ENCODE measurements at regions not wholly inside any gene's neighbourhood (a gene's known extent, or its start where the extent isn't known, plus 50 kb on each side); places are given as distances from the start of the nearest gene placed in this dataset.

DNA sequence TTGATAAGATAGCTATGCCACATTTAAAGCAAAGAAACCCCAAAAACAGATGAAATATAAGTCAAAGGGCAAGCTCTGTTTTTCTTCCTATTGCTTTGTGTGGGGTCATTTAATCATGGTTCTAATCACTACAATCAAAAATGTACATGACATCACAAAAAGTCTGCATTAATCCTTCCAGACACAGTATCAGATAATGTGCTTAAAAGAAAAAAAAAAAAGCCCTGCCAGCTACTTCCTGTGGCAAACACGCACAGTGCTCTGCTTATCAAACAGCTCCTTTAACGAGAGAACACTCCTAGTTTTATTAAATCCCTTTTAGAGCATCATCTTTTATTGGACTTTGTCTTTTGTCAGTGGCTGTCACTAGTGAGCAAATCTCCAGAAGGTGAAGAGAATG lies 1005.8 kb downstream of the GATA3 start:
- H3K4me2 ChIP-seq (ENCODE audit: low read depth, low read length) = no peak overlapping the region
- H3K23ac ChIP-seq (ENCODE audit: low read depth, low read length) = no peak overlapping the region
- no peaks in the 10 kb centered on the region for H3K36me3 ChIP-seq (ENCODE audit: control insufficient read depth, insufficient read depth, low read length)
- H3K79me1 ChIP-seq (ENCODE audit: low read depth in 1 of 2, low read length in 2 of 2) = no peaks in the 10 kb centered on the region
- intact Hi-C loops (cut with micrococcal nuclease) (no loop called here), in situ Hi-C loops (cut with MboI; ENCODE audit: low sequenced_read_pairs) (no loop called here), dilution Hi-C loops (cut with HindIII; ENCODE audit: low sequenced_read_pairs, unreplicated experiment) (no loop called here)
- no peak for ATAC-seq (ENCODE audit: low read depth)
- H4K8ac ChIP-seq (ENCODE audit: low read depth in 2 of 2, low read length in 2 of 2) = no peak overlapping the region
- H4K20me1 ChIP-seq (ENCODE audit: insufficient read depth, low read length) = no peaks in the 10 kb centered on the region
- H2BK5ac ChIP-seq (ENCODE audit: low read depth, low read length, poor library complexity, severe bottlenecking) = no peak overlapping the region
- no peak overlapping the region for H4K5ac ChIP-seq (ENCODE audit: low read depth, low read length)
- no peak overlapping the region for H3K18ac ChIP-seq (ENCODE audit: low read depth, low read length)
- no peak overlapping the region for H3K27ac ChIP-seq (ENCODE audit: insufficient read depth, low read length)
- BruUV-seq (replicated peaks) = no TSS peak
- no peak overlapping the region for H4K91ac ChIP-seq (ENCODE audit: insufficient read depth, low read depth, low read length)
- H2BK20ac ChIP-seq (ENCODE audit: low read depth, low read length) = no peak overlapping the region
- H2AK9ac ChIP-seq (replicated peaks; ENCODE audit: low read depth, low read length, poor library complexity) = no peak overlapping the region
- no peak overlapping the region for H2AK5ac ChIP-seq (ENCODE audit: low read depth, low read length)
- POLR2A ChIA-PET (ENCODE audit: unreplicated experiment) = no interaction called here
- H3K14ac ChIP-seq (replicated peaks; ENCODE audit: low read depth, low read length) = no peak overlapping the region
- DNase-seq = no peak
- H2AFZ ChIP-seq (replicated peaks; ENCODE audit: low read length, poor library complexity) = no peak overlapping the region
- CTCF ChIA-PET = interaction anchor here (0.6 kb wide), 1 partner anchor 432 kb away, joined by 3 read pairs; no protein-coding TSS in a partner anchor
- WGBS, 2 experiments (ENCODE audit: extremely low coverage in 2 of 2, insufficient read length in 1 of 2) = no CpG with 5 or more reads among the region's 2 CpGs
- no peaks in the 10 kb centered on the region for H3K9me1 ChIP-seq (ENCODE audit: insufficient read depth, low read length)
- no peaks in the 10 kb centered on the region for H3K27me3 ChIP-seq (ENCODE audit: control insufficient read depth, insufficient read depth, low read length)
- no peak overlapping the region for H3K9ac ChIP-seq (ENCODE audit: low read depth, low read length)
- H3K4ac ChIP-seq (ENCODE audit: low read depth, low read length) = no peak overlapping the region
- TF ChIP-seq CHD1 (IDR thresholded peaks at IDR 0.05; ENCODE audit: low read depth, low read length) = no peak
- no peak for TF ChIP-seq CEBPB (IDR thresholded peaks at IDR 0.05; ENCODE audit: low read depth, low read length)
- TF ChIP-seq SMC3 (IDR thresholded peaks at IDR 0.05; ENCODE audit: low read depth, low read length) = no peak
- TF ChIP-seq MAZ (IDR thresholded peaks at IDR 0.05; ENCODE audit: borderline replicate concordance, low read depth, low read length) = no peak
- no peak for TF ChIP-seq RFX5 (IDR thresholded peaks at IDR 0.05; ENCODE audit: low read depth, low read length)
- no peak for TF ChIP-seq FOS (IDR thresholded peaks at IDR 0.05; ENCODE audit: low read depth, low read length)
- TF ChIP-seq MAFK (IDR thresholded peaks at IDR 0.05; ENCODE audit: low read depth, low read length) = no peak
- TF ChIP-seq, protein P1, sequence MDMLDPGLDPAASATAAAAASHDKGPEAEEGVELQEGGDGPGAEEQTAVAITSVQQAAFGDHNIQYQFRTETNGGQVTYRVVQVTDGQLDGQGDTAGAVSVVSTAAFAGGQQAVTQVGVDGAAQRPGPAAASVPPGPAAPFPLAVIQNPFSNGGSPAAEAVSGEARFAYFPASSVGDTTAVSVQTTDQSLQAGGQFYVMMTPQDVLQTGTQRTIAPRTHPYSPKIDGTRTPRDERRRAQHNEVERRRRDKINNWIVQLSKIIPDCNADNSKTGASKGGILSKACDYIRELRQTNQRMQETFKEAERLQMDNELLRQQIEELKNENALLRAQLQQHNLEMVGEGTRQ (IDR thresholded peaks at IDR 0.05; ENCODE audit: low read depth, low read length) = no peak
- no peak for TF ChIP-seq BHLHE40 (IDR thresholded peaks at IDR 0.05; ENCODE audit: low read depth, low read length)
- TF ChIP-seq, protein P2, sequence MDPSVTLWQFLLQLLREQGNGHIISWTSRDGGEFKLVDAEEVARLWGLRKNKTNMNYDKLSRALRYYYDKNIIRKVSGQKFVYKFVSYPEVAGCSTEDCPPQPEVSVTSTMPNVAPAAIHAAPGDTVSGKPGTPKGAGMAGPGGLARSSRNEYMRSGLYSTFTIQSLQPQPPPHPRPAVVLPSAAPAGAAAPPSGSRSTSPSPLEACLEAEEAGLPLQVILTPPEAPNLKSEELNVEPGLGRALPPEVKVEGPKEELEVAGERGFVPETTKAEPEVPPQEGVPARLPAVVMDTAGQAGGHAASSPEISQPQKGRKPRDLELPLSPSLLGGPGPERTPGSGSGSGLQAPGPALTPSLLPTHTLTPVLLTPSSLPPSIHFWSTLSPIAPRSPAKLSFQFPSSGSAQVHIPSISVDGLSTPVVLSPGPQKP (IDR thresholded peaks at IDR 0.05; ENCODE audit: borderline replicate concordance, low read depth, low read length) = no peak
- TF ChIP-seq, protein P3, sequence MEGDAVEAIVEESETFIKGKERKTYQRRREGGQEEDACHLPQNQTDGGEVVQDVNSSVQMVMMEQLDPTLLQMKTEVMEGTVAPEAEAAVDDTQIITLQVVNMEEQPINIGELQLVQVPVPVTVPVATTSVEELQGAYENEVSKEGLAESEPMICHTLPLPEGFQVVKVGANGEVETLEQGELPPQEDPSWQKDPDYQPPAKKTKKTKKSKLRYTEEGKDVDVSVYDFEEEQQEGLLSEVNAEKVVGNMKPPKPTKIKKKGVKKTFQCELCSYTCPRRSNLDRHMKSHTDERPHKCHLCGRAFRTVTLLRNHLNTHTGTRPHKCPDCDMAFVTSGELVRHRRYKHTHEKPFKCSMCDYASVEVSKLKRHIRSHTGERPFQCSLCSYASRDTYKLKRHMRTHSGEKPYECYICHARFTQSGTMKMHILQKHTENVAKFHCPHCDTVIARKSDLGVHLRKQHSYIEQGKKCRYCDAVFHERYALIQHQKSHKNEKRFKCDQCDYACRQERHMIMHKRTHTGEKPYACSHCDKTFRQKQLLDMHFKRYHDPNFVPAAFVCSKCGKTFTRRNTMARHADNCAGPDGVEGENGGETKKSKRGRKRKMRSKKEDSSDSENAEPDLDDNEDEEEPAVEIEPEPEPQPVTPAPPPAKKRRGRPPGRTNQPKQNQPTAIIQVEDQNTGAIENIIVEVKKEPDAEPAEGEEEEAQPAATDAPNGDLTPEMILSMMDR (conservative IDR thresholded peaks at IDR 0.05; ENCODE audit: low read depth, low read length) = no peak
- TF ChIP-seq MXI1 (IDR thresholded peaks at IDR 0.05; ENCODE audit: borderline replicate concordance, low read depth, low read length) = no peak
- TF ChIP-seq RAD21 (IDR thresholded peaks at IDR 0.05; ENCODE audit: low read length) = no peak
- TF ChIP-seq RCOR1 (IDR thresholded peaks at IDR 0.05; ENCODE audit: insufficient replicate concordance, low read length) = no peak
- TF ChIP-seq POLR2A (IDR thresholded peaks at IDR 0.05; ENCODE audit: low read depth, low read length) = no peak
- no peaks in the 10 kb centered on the region for H3K4me1 ChIP-seq (ENCODE audit: control insufficient read depth, insufficient read depth, low read length)
- no peak overlapping the region for H2BK15ac ChIP-seq (ENCODE audit: low read depth, low read length)
- no peak overlapping the region for H3K56ac ChIP-seq (ENCODE audit: extremely low read depth, insufficient read depth, low read length)
- H3K9me3 ChIP-seq (ENCODE audit: control insufficient read depth, insufficient read depth, low read length) = peaks cover 8% of the 10 kb centered on the region
- H2BK120ac ChIP-seq (ENCODE audit: low read depth, low read length) = no peak overlapping the region
- no peak overlapping the region for H3K4me3 ChIP-seq (ENCODE audit: insufficient read depth, low read depth, low read length)

All from IMR-90 (cell line).